ENCODE measurements at regions not wholly inside any gene's neighbourhood (a gene's known extent, or its start where the extent isn't known, plus 50 kb on each side); places are given as distances from the start of the nearest gene placed in this dataset.
A peak's percentile ranks its signal among the peaks of the same experiment; 100 is the strongest.

DNA sequence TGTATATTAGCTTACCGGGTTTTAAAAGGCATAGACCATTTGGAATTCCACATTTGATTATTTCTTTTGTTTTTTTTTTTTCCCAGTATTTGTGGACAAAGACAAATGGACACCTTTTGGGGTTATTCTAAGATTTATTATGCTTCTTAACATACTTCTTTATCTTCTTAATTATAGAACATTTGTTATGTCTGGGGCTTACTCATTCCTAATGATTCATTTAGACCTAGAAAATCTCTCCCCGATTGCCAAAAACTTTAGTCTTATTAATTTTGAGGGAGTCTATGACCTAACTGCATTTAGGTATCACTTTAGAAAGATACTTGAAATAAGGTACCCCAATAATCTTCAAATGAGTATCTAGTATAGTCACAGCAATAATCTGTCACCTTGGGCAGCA, 170.7 kb upstream of the PREP start:
- DNase-seq (ENCODE audit: low read depth) (peak; percentile 54), FAIRE-seq (no peak)
- H3K36me3 ChIP-seq (ENCODE audit: control insufficient read depth, insufficient read depth, low read length): no peaks in the 10 kb centered on the region
- H3K27me3 ChIP-seq (ENCODE audit: control insufficient read depth, insufficient read depth, low read length): no peaks in the 10 kb centered on the region
- no peak overlapping the region for H3K4me3 ChIP-seq (ENCODE audit: low read depth, low read length)
- TF ChIP-seq, protein P1, sequence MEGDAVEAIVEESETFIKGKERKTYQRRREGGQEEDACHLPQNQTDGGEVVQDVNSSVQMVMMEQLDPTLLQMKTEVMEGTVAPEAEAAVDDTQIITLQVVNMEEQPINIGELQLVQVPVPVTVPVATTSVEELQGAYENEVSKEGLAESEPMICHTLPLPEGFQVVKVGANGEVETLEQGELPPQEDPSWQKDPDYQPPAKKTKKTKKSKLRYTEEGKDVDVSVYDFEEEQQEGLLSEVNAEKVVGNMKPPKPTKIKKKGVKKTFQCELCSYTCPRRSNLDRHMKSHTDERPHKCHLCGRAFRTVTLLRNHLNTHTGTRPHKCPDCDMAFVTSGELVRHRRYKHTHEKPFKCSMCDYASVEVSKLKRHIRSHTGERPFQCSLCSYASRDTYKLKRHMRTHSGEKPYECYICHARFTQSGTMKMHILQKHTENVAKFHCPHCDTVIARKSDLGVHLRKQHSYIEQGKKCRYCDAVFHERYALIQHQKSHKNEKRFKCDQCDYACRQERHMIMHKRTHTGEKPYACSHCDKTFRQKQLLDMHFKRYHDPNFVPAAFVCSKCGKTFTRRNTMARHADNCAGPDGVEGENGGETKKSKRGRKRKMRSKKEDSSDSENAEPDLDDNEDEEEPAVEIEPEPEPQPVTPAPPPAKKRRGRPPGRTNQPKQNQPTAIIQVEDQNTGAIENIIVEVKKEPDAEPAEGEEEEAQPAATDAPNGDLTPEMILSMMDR (IDR thresholded peaks at IDR 0.05; ENCODE audit: insufficient read depth, low read length, severe bottlenecking): no peak

DNA sequence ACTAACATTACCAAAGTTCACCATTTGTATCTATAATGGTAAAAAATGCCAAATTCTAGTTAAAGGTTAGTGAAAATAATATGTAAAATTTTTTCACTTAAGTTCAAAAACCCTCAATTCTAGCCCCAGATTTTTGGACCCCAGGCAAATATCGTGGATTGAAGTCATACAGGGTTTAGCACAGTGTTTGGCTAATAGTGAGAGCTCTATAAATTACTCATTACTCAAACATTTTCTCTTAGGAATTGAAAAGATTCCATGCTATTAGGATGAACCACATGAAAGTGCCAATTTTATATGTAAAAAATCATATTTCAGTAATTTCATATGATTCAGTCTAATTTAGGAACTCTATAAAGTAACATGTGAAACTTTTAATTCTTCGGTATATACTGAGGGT, 170.3 kb upstream of the PREP start:
- H3K27me3 ChIP-seq (ENCODE audit: control insufficient read depth, insufficient read depth, low read length): no peaks in the 10 kb centered on the region
- FAIRE-seq (no peak), DNase-seq (ENCODE audit: low read depth) (no peak)
- H3K4me3 ChIP-seq (ENCODE audit: low read depth, low read length): no peak overlapping the region
- H3K36me3 ChIP-seq (ENCODE audit: control insufficient read depth, insufficient read depth, low read length): no peaks in the 10 kb centered on the region
- TF ChIP-seq, protein P1 (IDR thresholded peaks at IDR 0.05; ENCODE audit: insufficient read depth, low read length, severe bottlenecking): no peak

DNA sequence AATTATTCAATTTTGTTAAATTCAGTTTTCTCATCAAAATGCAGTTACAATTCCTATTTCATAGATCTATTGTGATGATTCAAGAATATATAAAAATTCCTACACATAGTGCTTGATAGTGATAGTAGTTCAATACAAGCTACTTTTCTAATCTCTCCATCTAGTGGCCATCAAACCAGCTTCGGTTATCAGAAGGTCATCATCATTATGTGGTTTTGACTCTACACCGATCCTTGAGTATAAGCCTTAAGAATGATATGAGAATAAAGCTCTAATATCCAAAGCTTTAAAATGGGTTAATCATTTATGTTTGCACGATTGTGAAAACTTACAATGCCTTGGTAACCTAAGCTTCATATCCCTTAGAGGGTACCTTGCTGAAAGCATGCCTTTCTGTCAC, 167.5 kb upstream of the PREP start:
- H3K27me3 ChIP-seq (ENCODE audit: control insufficient read depth, insufficient read depth, low read length): no peaks in the 10 kb centered on the region
- DNase-seq (ENCODE audit: low read depth) (no peak), FAIRE-seq (no peak)
- H3K36me3 ChIP-seq (ENCODE audit: control insufficient read depth, insufficient read depth, low read length): no peaks in the 10 kb centered on the region
- TF ChIP-seq, protein P1 (IDR thresholded peaks at IDR 0.05; ENCODE audit: insufficient read depth, low read length, severe bottlenecking): no peak
- H3K4me3 ChIP-seq (ENCODE audit: low read depth, low read length): no peak overlapping the region

DNA sequence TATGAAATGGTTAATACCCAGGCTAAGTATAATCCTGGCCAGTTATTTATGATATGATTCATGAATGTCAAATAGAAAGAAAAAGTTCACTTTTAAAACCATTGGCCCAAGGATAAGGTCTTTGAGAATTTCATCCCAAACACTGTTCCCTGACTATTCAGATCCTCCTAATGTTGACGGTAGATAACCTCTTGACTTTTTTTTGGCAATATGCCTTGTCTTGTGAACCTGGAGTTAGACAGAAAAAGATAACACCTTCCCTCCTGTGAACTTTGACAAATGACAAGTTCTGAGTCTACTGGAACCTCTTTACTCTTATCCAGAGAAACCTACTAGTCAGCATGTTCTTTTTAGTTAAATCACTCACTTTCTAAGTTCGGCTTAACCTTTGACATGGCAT, 166.8 kb upstream of the PREP start:
- FAIRE-seq (no peak), DNase-seq (ENCODE audit: low read depth) (no peak)
- Histone ChIP-seq H3K36me3 (ENCODE audit: control insufficient read depth, insufficient read depth, low read length) (no peaks in the 10 kb centered on the region), H3K4me3 (ENCODE audit: low read depth, low read length) (no peak overlapping the region), H3K27me3 (ENCODE audit: control insufficient read depth, insufficient read depth, low read length) (no peaks in the 10 kb centered on the region)
- TF ChIP-seq, protein P1 (IDR thresholded peaks at IDR 0.05; ENCODE audit: insufficient read depth, low read length, severe bottlenecking): no peak

DNA sequence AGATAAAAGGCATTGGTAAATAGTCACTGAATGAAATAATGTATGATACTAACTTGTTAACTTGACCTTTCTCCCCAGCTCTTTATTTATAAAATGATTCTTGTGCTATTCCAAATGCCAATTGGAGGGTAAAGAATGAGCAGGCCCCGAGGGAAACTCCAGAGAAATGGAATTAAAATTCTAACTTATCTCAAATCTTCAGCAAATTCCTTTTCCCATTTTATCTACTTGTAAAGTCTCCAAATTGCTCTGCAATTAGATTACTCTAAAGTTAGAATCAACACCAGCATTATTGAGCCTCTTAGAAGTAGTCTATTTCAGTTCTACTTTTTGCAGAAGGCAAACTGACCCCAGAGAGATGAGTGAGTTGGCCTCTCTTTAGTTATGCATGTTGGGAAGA, 165.9 kb upstream of the PREP start:
- no peak for FAIRE-seq
- TF ChIP-seq, protein P1 (IDR thresholded peaks at IDR 0.05; ENCODE audit: insufficient read depth, low read length, severe bottlenecking): no peak

DNA sequence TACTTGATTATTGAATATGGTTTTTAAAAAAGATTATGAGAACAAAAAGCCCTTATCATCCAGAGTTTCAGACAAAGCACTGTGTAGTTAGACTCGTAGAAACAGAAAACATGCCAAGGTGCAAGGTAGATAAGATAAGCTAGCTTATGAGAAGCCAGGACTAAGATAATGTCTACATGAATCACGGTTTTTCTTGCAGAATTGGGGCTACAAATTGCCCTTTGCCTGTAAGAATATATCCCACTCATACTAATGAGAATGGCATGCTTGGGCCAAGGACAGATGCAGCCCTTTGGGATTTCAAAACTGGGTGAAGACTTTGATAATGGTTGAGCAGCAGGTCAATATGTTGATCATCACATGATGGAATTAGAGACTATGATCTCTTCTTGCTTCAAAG, 165.3 kb upstream of the PREP start:
- Histone ChIP-seq H3K4me3 (ENCODE audit: low read depth, low read length) (no peak overlapping the region), H3K27me3 (ENCODE audit: control insufficient read depth, insufficient read depth, low read length) (no peaks in the 10 kb centered on the region), H3K36me3 (ENCODE audit: control insufficient read depth, insufficient read depth, low read length) (no peaks in the 10 kb centered on the region)
- TF ChIP-seq, protein P1 (IDR thresholded peaks at IDR 0.05; ENCODE audit: insufficient read depth, low read length, severe bottlenecking): no peak
- no peak for FAIRE-seq
- DNase-seq (ENCODE audit: low read depth): no peak

More for the DNA sequence above, 165.9 kb upstream of the PREP start:
- H3K36me3 ChIP-seq (ENCODE audit: control insufficient read depth, insufficient read depth, low read length): no peaks in the 10 kb centered on the region
- H3K27me3 ChIP-seq (ENCODE audit: control insufficient read depth, insufficient read depth, low read length): no peaks in the 10 kb centered on the region
- DNase-seq (ENCODE audit: low read depth): no peak
- H3K4me3 ChIP-seq (ENCODE audit: low read depth, low read length): no peak overlapping the region

All from bronchial epithelial cell (primary cell).